NB4 (cell line): ENCODE measurements at regions not wholly inside any gene's neighbourhood (a gene's known extent, or its start where the extent isn't known, plus 50 kb on each side); places are given as distances from the start of the nearest gene placed in this dataset.

Source experiments
- POLR2A ChIP-seq: IDR thresholded peaks from 2 replicates; pipeline ENCODE4 v1.6.1; 2011; ENCODE audit warnings: mild to moderate bottlenecking; ENCODE audit not compliant: insufficient read length; ENCODE audit errors: extremely low read depth
- TF ChIP-seq, protein P1 (sequence below): IDR thresholded peaks from one replicate; pipeline ENCODE4 v1.5.1; 2012; ENCODE audit warnings: low read depth, low read length

DNA sequence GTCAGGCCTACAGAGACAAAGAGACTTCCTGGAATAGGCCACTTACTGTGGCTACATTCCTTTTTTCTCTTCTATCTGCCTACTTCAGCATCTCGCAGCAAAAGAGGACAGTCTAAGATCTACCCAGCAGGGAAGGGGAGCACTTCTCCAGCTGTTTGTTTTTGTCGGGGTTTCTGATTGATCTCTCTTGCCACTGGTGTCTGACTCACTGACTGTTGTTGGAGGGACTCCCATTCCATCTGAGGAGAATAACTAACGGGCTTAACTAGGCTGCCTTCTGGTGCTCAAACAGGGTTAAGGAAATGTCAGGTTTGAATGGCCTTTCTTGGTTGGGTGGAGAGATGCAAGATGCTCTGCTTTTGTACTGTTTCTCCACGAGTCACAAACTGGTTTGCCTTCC is 100.2 kb upstream of the TMEM164 start:
- TF ChIP-seq, protein P1, sequence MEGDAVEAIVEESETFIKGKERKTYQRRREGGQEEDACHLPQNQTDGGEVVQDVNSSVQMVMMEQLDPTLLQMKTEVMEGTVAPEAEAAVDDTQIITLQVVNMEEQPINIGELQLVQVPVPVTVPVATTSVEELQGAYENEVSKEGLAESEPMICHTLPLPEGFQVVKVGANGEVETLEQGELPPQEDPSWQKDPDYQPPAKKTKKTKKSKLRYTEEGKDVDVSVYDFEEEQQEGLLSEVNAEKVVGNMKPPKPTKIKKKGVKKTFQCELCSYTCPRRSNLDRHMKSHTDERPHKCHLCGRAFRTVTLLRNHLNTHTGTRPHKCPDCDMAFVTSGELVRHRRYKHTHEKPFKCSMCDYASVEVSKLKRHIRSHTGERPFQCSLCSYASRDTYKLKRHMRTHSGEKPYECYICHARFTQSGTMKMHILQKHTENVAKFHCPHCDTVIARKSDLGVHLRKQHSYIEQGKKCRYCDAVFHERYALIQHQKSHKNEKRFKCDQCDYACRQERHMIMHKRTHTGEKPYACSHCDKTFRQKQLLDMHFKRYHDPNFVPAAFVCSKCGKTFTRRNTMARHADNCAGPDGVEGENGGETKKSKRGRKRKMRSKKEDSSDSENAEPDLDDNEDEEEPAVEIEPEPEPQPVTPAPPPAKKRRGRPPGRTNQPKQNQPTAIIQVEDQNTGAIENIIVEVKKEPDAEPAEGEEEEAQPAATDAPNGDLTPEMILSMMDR = no peak
- TF ChIP-seq POLR2A = no peak
